HepG2 (cell line): ENCODE measurements at regions not wholly inside any gene's neighbourhood (a gene's known extent, or its start where the extent isn't known, plus 50 kb on each side); places are given as distances from the start of the nearest gene placed in this dataset.

Source experiments
- ATAC-seq: fragments of 200-7000 bp; cut with Tn5 transposase; 3 replicates; pipeline ENCODE4 v1.9.1; 2020; ENCODE audit warnings: mild to moderate bottlenecking, moderate library complexity
- BruUV-seq: library from RNA; stranded (reverse); fragments of 400-500 nt; replicated peaks from 2 replicates; lab custom pipeline; 2021; lab: Mats Ljungman, UMichigan
- CTCF ChIA-PET: fragments of 300-600 bp; formaldehyde crosslinking; extraction: SDS; loops from one replicate; lab custom pipeline; 2021; ENCODE audit warnings: low total read pairs, inconsistent platforms, low intra/inter-chr PET ratio; lab: Yijun Ruan, JAX
- POLR2A ChIA-PET: fragments of 350-600 bp; sonication (Branson Sonifier 250); formaldehyde crosslinking; loops from one replicate; lab custom pipeline; 2020; ENCODE audit warnings: antibody characterized with exemption, inconsistent platforms; lab: Yijun Ruan, JAX
- DNase-seq: peaks from one replicate; pipeline ENCODE4 v3.0.0-alpha.2; 2015; ENCODE audit warnings: low spot score
- FAIRE-seq: peaks from 3 replicates; lab custom pipeline; 2011; peaks lifted over from hg19 to GRCh38; lab: Jason Lieb, UNC
- H2AFZ ChIP-seq: one replicate; pipeline ENCODE4 v1.6.1; 2011; ENCODE audit warnings: low read length, inconsistent platforms
- H3K27ac ChIP-seq: fragments of 300-600 bp; 3 replicates; pipeline ENCODE4 v1.8.0; 2011; ENCODE audit warnings: mixed run types, mild to moderate bottlenecking, mixed read lengths, low read length, inconsistent platforms; ENCODE audit not compliant: insufficient read depth; ENCODE audit errors: extremely low read length
- H3K27me3 ChIP-seq, 2 experiments: fragments of 200-600 bp in 1 of 2; 2 replicates in 1 of 2; 3 replicates in 1 of 2; pipeline versions ENCODE4 v1.6.0 to v1.8.0; 2011; ENCODE audit warnings: low read length in 2 of 2, mild to moderate bottlenecking in 2 of 2, moderate library complexity in 2 of 2, inconsistent platforms in 1 of 2; ENCODE audit not compliant: insufficient read depth in 2 of 2, control insufficient read depth in 1 of 2
- H3K36me3 ChIP-seq, 2 experiments: fragments of 200-600 bp in 1 of 2; replicated peaks in 1 of 2; 2 replicates in 1 of 2; 3 replicates in 1 of 2; pipeline versions ENCODE4 v1.5.1 to v1.8.0; 2011; ENCODE audit warnings: low read length in 2 of 2, inconsistent platforms in 1 of 2; ENCODE audit not compliant: insufficient read depth in 2 of 2, control insufficient read depth in 1 of 2
- H3K4me1 ChIP-seq: 2 replicates; pipeline ENCODE4 v1.5.1; 2012; ENCODE audit warnings: low read length, inconsistent platforms; ENCODE audit not compliant: insufficient read depth
- H3K4me2 ChIP-seq: 2 replicates; pipeline ENCODE4 v1.6.0; 2011; ENCODE audit warnings: low read depth, low read length, inconsistent platforms
- H3K4me3 ChIP-seq, 3 experiments: fragments of 200-600 bp in 1 of 3; sonication (generic), shearing (Covaris generic) in 1 of 3; replicated peaks in 1 of 3; 2 replicates each; pipeline ENCODE4 v1.5.1; 2011 to 2016; ENCODE audit warnings: low read length in 3 of 3, inconsistent platforms in 2 of 3, low read depth in 2 of 3, mild to moderate bottlenecking in 2 of 3, control low read depth in 1 of 3, mixed read lengths in 1 of 3; ENCODE audit not compliant: insufficient read depth in 1 of 3
- H3K79me2 ChIP-seq: one replicate; pipeline ENCODE4 v1.6.1; 2011; ENCODE audit warnings: low read length, inconsistent platforms; ENCODE audit not compliant: insufficient read depth
- H3K9ac ChIP-seq: 2 replicates; pipeline ENCODE4 v1.6.0; 2011; ENCODE audit warnings: mild to moderate bottlenecking, low read depth, low read length, inconsistent platforms; ENCODE audit not compliant: insufficient read depth
- H3K9me3 ChIP-seq: 2 replicates; pipeline ENCODE4 v1.5.1; 2012; ENCODE audit warnings: mild to moderate bottlenecking, low read length
- H4K20me1 ChIP-seq: 2 replicates; pipeline ENCODE4 v1.6.0; 2011; ENCODE audit warnings: inconsistent platforms, mild to moderate bottlenecking, low read length, moderate library complexity; ENCODE audit not compliant: insufficient read depth
- ATF7 ChIP-seq, 2 experiments: fragments of 450-650 bp in 1 of 2; sonication (generic) in 1 of 2; formaldehyde crosslinking in 1 of 2; IDR thresholded peaks; 2 replicates each; pipeline versions ENCODE4 v1.4.0 to v1.6.1; 2016 to 2020; ENCODE audit warnings: antibody characterized with exemption in 1 of 2, mild to moderate bottlenecking in 1 of 2, missing genetic modification reagents in 1 of 2
- BATF2 ChIP-seq: sonication (generic); formaldehyde crosslinking; IDR thresholded peaks from 2 replicates; pipeline ENCODE4 v1.8.0; 2022; ENCODE audit warnings: mild to moderate bottlenecking, missing genetic modification reagents, moderate library complexity
- EEA1 ChIP-seq: sonication (generic); formaldehyde crosslinking; IDR thresholded peaks from 2 replicates; pipeline ENCODE4 v1.5.1; 2020; ENCODE audit warnings: mild to moderate bottlenecking, missing genetic modification reagents, borderline replicate concordance
- KLF9 ChIP-seq: IDR thresholded peaks from 2 replicates; pipeline ENCODE4 v1.6.1; 2016; ENCODE audit warnings: low read depth
- MAFG ChIP-seq: sonication (generic); formaldehyde crosslinking; IDR thresholded peaks from 2 replicates; pipeline ENCODE4 v1.5.1; 2020; ENCODE audit warnings: mild to moderate bottlenecking, missing genetic modification reagents
- MBNL3 ChIP-seq: fragments of 250-450 bp; sonication (Bioruptor Pico); conservative IDR thresholded peaks from 2 replicates; pipeline ENCODE4 v1.8.0; 2022; ENCODE audit warnings: mild to moderate bottlenecking, inconsistent platforms
- MYC ChIP-seq: sonication (generic); formaldehyde crosslinking; IDR thresholded peaks from 2 replicates; pipeline ENCODE4 v1.9.0; 2021; ENCODE audit warnings: missing genetic modification reagents, borderline replicate concordance
- NRL ChIP-seq: sonication (generic); formaldehyde crosslinking; IDR thresholded peaks from 2 replicates; pipeline ENCODE4 v1.5.0; 2020; ENCODE audit warnings: missing genetic modification reagents, mild to moderate bottlenecking, moderate library complexity, borderline replicate concordance
- POLR2AphosphoS2 ChIP-seq: IDR thresholded peaks from 2 replicates; pipeline ENCODE4 v1.6.1; 2011; ENCODE audit warnings: low read depth, low read length, improper control_type of control experiment
- SP4 ChIP-seq: sonication (generic); formaldehyde crosslinking; IDR thresholded peaks from 2 replicates; pipeline ENCODE4 v1.8.1; 2023; ENCODE audit warnings: mild to moderate bottlenecking, missing genetic modification reagents
- ZKSCAN5 ChIP-seq: sonication (generic); formaldehyde crosslinking; IDR thresholded peaks from 2 replicates; pipeline ENCODE4 v1.5.1; 2020; ENCODE audit warnings: mild to moderate bottlenecking, missing genetic modification reagents
- ZKSCAN8 ChIP-seq: IDR thresholded peaks from 2 replicates; pipeline ENCODE4 v1.6.1; 2016; ENCODE audit warnings: borderline replicate concordance, missing genetic modification reagents, missing compliant biosample characterization
- ZNF256 ChIP-seq: sonication (generic); formaldehyde crosslinking; conservative IDR thresholded peaks from 2 replicates; pipeline ENCODE4 v1.4.0; 2020; ENCODE audit warnings: missing genetic modification reagents
- ZNF326 ChIP-seq: sonication (generic); formaldehyde crosslinking; IDR thresholded peaks from 2 replicates; pipeline ENCODE4 v1.4.0; 2020; ENCODE audit warnings: missing genetic modification reagents, borderline replicate concordance
- ZNF615 ChIP-seq: sonication (generic); formaldehyde crosslinking; IDR thresholded peaks from 2 replicates; pipeline ENCODE4 v1.5.0; 2020; ENCODE audit warnings: mild to moderate bottlenecking, missing genetic modification reagents, borderline replicate concordance
- WGBS: methylation state at CpG from one replicate; pipeline ENCODE4 v1.1.6; 2017; ENCODE audit warnings: low lambda C conversion rate; 5-methylcytosine and 5-hydroxymethylcytosine counted together
- in situ Hi-C: cut with HindIII; loops from 2 replicates; pipeline ENCODE4 v1.10.0; 2017; ENCODE audit warnings: low pct_unique_long_range_greater_than_20kb; ENCODE audit not compliant: extremely low pct_ligation_motif_present
- intact Hi-C: fragments of 100-400 bp; cut with micrococcal nuclease; formaldehyde crosslinking; loops from one replicate; pipeline ENCODE4 v1.10.0; 2022; ENCODE audit not compliant: unreplicated experiment
- TF ChIP-seq, protein P1 (sequence below): sonication (generic); formaldehyde crosslinking; IDR thresholded peaks from 2 replicates; pipeline ENCODE4 v1.4.0; 2020; ENCODE audit warnings: missing genetic modification reagents
- TF ChIP-seq, protein P2 (sequence below): sonication (generic); formaldehyde crosslinking; IDR thresholded peaks from 2 replicates; pipeline ENCODE4 v1.4.0; 2020; ENCODE audit warnings: missing genetic modification reagents

DNA sequence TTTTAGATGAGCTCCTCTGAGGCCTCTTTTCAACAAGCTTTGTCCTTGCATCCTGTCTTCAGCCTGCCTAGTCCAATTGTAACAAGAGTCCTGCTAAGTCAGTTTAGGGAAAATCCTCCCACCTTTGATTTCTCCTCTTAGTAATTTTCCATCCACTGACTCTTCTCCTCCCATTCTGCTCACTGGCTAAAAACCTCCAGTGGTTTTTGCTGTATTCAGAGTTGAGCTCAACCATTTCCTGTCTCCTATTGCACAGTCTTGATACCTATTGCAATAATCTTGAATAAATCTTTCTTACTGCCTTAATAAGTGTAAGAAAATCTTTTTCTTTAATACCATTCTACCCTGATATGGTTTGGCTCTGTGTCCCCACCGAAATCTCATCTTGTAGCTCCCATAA lies 117.8 kb upstream of the ENPP6 start:
- ATAC-seq (no peak), DNase-seq (no peak)
- in situ Hi-C loops = no loop called here
- TF ChIP-seq ATF7 (IDR thresholded peaks at IDR 0.05) (no peak), ATF7 (CRISPR knock-in tag; IDR thresholded peaks at IDR 0.05) (no peak), ZKSCAN5 (no peak), MAFG (no peak), MBNL3 (CRISPR knock-in tag) (no peak), POLR2AphosphoS2 (no peak), SP4 (CRISPR knock-in tag) (no peak), MYC (CRISPR knock-in tag) (no peak), ZNF615 (CRISPR knock-in tag) (no peak), ZNF256 (CRISPR knock-in tag) (no peak), ZNF326 (CRISPR knock-in tag) (no peak), BATF2 (CRISPR knock-in tag) (no peak), NRL (CRISPR knock-in tag) (no peak), ZKSCAN8 (no peak), EEA1 (CRISPR knock-in tag) (no peak), KLF9 (no peak)
- TF ChIP-seq, protein P1, sequence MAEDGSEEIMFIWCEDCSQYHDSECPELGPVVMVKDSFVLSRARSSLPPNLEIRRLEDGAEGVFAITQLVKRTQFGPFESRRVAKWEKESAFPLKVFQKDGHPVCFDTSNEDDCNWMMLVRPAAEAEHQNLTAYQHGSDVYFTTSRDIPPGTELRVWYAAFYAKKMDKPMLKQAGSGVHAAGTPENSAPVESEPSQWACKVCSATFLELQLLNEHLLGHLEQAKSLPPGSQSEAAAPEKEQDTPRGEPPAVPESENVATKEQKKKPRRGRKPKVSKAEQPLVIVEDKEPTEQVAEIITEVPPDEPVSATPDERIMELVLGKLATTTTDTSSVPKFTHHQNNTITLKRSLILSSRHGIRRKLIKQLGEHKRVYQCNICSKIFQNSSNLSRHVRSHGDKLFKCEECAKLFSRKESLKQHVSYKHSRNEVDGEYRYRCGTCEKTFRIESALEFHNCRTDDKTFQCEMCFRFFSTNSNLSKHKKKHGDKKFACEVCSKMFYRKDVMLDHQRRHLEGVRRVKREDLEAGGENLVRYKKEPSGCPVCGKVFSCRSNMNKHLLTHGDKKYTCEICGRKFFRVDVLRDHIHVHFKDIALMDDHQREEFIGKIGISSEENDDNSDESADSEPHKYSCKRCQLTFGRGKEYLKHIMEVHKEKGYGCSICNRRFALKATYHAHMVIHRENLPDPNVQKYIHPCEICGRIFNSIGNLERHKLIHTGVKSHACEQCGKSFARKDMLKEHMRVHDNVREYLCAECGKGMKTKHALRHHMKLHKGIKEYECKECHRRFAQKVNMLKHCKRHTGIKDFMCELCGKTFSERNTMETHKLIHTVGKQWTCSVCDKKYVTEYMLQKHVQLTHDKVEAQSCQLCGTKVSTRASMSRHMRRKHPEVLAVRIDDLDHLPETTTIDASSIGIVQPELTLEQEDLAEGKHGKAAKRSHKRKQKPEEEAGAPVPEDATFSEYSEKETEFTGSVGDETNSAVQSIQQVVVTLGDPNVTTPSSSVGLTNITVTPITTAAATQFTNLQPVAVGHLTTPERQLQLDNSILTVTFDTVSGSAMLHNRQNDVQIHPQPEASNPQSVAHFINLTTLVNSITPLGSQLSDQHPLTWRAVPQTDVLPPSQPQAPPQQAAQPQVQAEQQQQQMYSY (CRISPR knock-in tag) = no peak
- TF ChIP-seq, protein P2, sequence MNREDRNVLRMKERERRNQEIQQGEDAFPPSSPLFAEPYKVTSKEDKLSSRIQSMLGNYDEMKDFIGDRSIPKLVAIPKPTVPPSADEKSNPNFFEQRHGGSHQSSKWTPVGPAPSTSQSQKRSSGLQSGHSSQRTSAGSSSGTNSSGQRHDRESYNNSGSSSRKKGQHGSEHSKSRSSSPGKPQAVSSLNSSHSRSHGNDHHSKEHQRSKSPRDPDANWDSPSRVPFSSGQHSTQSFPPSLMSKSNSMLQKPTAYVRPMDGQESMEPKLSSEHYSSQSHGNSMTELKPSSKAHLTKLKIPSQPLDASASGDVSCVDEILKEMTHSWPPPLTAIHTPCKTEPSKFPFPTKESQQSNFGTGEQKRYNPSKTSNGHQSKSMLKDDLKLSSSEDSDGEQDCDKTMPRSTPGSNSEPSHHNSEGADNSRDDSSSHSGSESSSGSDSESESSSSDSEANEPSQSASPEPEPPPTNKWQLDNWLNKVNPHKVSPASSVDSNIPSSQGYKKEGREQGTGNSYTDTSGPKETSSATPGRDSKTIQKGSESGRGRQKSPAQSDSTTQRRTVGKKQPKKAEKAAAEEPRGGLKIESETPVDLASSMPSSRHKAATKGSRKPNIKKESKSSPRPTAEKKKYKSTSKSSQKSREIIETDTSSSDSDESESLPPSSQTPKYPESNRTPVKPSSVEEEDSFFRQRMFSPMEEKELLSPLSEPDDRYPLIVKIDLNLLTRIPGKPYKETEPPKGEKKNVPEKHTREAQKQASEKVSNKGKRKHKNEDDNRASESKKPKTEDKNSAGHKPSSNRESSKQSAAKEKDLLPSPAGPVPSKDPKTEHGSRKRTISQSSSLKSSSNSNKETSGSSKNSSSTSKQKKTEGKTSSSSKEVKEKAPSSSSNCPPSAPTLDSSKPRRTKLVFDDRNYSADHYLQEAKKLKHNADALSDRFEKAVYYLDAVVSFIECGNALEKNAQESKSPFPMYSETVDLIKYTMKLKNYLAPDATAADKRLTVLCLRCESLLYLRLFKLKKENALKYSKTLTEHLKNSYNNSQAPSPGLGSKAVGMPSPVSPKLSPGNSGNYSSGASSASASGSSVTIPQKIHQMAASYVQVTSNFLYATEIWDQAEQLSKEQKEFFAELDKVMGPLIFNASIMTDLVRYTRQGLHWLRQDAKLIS (CRISPR knock-in tag) = no peak

More for the DNA sequence above, 117.8 kb upstream of the ENPP6 start:
- Histone ChIP-seq H3K79me2 (no peaks in the 10 kb centered on the region), H3K4me3 (no peak overlapping the region), H3K27ac (no peak overlapping the region), H4K20me1 (no peaks in the 10 kb centered on the region), H2AFZ (no peak overlapping the region), H3K4me1 (peaks cover 35% of the 10 kb centered on the region), H3K36me3 (no peaks in the 10 kb centered on the region), H3K9me3 (peaks cover 17% of the 10 kb centered on the region), H3K4me2 (no peak overlapping the region), H3K27me3 (no peaks in the 10 kb centered on the region), H3K9ac (no peak overlapping the region)
- WGBS = 0% methylated on average over 1 of the region's 1 CpG
- no TSS peak for BruUV-seq
- intact Hi-C loops = no loop called here
- POLR2A ChIA-PET = no interaction called here
- no peak for FAIRE-seq
- CTCF ChIA-PET = no interaction called here
